GM12801 (cell line): ENCODE measurements at regions not wholly inside any gene's neighbourhood (a gene's known extent, or its start where the extent isn't known, plus 50 kb on each side); places are given as distances from the start of the nearest gene placed in this dataset.

Source experiments
- CTCF ChIP-seq: IDR thresholded peaks from one replicate; pipeline ENCODE4 v1.5.1; 2011; ENCODE audit warnings: control low read depth; ENCODE audit not compliant: insufficient read length; ENCODE audit errors: extremely low read depth

DNA sequence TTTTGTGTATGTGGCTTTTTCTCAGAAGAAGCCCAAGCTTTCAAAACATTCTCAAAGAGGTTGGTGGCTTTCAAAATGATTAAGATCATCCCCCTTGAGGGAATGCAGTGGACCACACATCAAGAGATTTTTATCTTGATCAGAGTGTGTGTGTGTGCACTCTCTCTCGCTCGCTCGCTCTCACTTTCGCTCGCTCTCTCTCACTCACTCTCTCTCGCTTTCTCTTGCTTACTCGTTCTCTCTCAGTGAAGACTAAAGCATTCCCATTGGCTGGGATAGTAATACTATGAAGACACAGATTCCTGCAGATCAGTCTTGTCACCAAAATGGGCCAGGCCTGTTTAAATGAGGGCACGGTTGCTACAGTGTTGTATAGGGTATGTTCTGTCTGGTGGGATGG is 365.7 kb downstream of the EDEM1 start:
- TF ChIP-seq CTCF, result no peak

GRCh38 chr3:5554245-5554747 is 366.8 kb downstream of the EDEM1 start:
- no peak for TF ChIP-seq CTCF

DNA sequence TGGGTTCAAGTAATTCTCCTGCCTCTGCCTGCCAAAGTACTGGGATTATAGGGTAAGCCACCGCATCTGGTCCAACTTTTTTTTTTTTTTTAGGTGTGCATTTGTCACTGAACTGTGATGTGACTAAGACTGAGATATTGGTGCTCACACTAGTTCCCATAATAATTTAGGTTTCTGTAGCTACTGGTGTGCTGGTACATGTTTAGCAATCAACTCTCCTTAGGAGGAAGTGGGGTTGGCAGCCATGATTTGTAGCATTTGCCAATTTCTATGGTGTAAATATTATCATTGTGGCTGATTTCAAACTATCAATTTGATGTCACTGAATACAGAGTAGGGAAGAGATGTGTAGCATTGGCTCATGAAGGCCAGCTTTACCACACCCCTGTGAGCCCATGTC is 372.7 kb downstream of the EDEM1 start:
- no peak for TF ChIP-seq CTCF

- no peak for TF ChIP-seq CTCF
Observed at GRCh38 chr3:5563537-5564277, 376.2 kb downstream of the EDEM1 start.

GRCh38 chr3:5564278-5564666 is 376.8 kb downstream of the EDEM1 start:
- no peak for TF ChIP-seq CTCF

GRCh38 chr3:5565026-5565425 is 377.5 kb downstream of the EDEM1 start:
- TF ChIP-seq CTCF, result no peak

- TF ChIP-seq CTCF, result no peak
Observed at GRCh38 chr3:5567113-5567512, 379.6 kb downstream of the EDEM1 start.
